ENCODE measurements at regions not wholly inside any gene's neighbourhood (a gene's known extent, or its start where the extent isn't known, plus 50 kb on each side); places are given as distances from the start of the nearest gene placed in this dataset.

- H2AFZ ChIP-seq (ENCODE audit: low read length), result no peak overlapping the region
- H3F3A ChIP-seq (ENCODE audit: insufficient read depth, low read length), result no peaks in the 10 kb centered on the region
- H3K27ac ChIP-seq (ENCODE audit: low read depth, low read length, poor library complexity, severe bottlenecking), result no peak overlapping the region
- H3K36me3 ChIP-seq (ENCODE audit: insufficient read depth, low read length), result no peaks in the 10 kb centered on the region
- H3K9me2 ChIP-seq (ENCODE audit: low read depth, low read length), result no peaks in the 10 kb centered on the region
- H3K79me2 ChIP-seq (ENCODE audit: insufficient read depth, low read length), result no peaks in the 10 kb centered on the region
- no peak overlapping the region for H3K9ac ChIP-seq (ENCODE audit: low read length)
- H3K4me2 ChIP-seq (ENCODE audit: low read length), result no peak overlapping the region
- peaks cover 20% of the 10 kb centered on the region for H3K4me1 ChIP-seq (ENCODE audit: insufficient read depth, low read length, severe bottlenecking)
- no peaks in the 10 kb centered on the region for H3K27me3 ChIP-seq (ENCODE audit: insufficient read depth, low read length)
- no peaks in the 10 kb centered on the region for H3K9me3 ChIP-seq (ENCODE audit: low read length)
- no peak overlapping the region for H3K4me3 ChIP-seq (ENCODE audit: low read depth, low read length, poor library complexity, severe bottlenecking)
- no peaks in the 10 kb centered on the region for H4K20me1 ChIP-seq (ENCODE audit: insufficient read depth, low read length)
- TF ChIP-seq CTCF (IDR thresholded peaks at IDR 0.05; ENCODE audit: low read length) (no peak), EZH2 (IDR thresholded peaks at IDR 0.05; ENCODE audit: borderline replicate concordance, low read length) (no peak)
These were observed 181.3 kb upstream of the ADO start for GRCh38 chr10:62623223-62623622.

- Histone ChIP-seq H3K4me2 (ENCODE audit: low read length) (no peak overlapping the region), H4K20me1 (ENCODE audit: insufficient read depth, low read length) (no peaks in the 10 kb centered on the region), H2AFZ (ENCODE audit: low read length) (no peak overlapping the region), H3K9ac (ENCODE audit: low read length) (no peak overlapping the region), H3K9me2 (ENCODE audit: low read depth, low read length) (no peaks in the 10 kb centered on the region), H3K4me1 (ENCODE audit: insufficient read depth, low read length, severe bottlenecking) (peaks cover 20% of the 10 kb centered on the region), H3K4me3 (ENCODE audit: low read depth, low read length, poor library complexity, severe bottlenecking) (no peak overlapping the region), H3K36me3 (ENCODE audit: insufficient read depth, low read length) (no peaks in the 10 kb centered on the region), H3K79me2 (ENCODE audit: insufficient read depth, low read length) (no peaks in the 10 kb centered on the region), H3F3A (ENCODE audit: insufficient read depth, low read length) (no peaks in the 10 kb centered on the region), H3K9me3 (ENCODE audit: low read length) (no peaks in the 10 kb centered on the region), H3K27me3 (ENCODE audit: insufficient read depth, low read length) (no peaks in the 10 kb centered on the region), H3K27ac (ENCODE audit: low read depth, low read length, poor library complexity, severe bottlenecking) (no peak overlapping the region)
- no peak for TF ChIP-seq EZH2 (IDR thresholded peaks at IDR 0.05; ENCODE audit: borderline replicate concordance, low read length)
- TF ChIP-seq CTCF (IDR thresholded peaks at IDR 0.05; ENCODE audit: low read length), result no peak
These were observed 179.0 kb upstream of the ADO start for GRCh38 chr10:62625484-62625883.

- Histone ChIP-seq H3K36me3 (ENCODE audit: insufficient read depth, low read length) (no peaks in the 10 kb centered on the region), H3K79me2 (ENCODE audit: insufficient read depth, low read length) (no peaks in the 10 kb centered on the region), H3K9me3 (ENCODE audit: low read length) (no peaks in the 10 kb centered on the region), H3K27ac (ENCODE audit: low read depth, low read length, poor library complexity, severe bottlenecking) (no peak overlapping the region), H3K4me2 (ENCODE audit: low read length) (no peak overlapping the region), H3K9ac (ENCODE audit: low read length) (no peak overlapping the region), H3K27me3 (ENCODE audit: insufficient read depth, low read length) (no peaks in the 10 kb centered on the region), H3K4me1 (ENCODE audit: insufficient read depth, low read length, severe bottlenecking) (peaks cover 21% of the 10 kb centered on the region), H4K20me1 (ENCODE audit: insufficient read depth, low read length) (no peaks in the 10 kb centered on the region), H2AFZ (ENCODE audit: low read length) (no peak overlapping the region), H3K9me2 (ENCODE audit: low read depth, low read length) (no peaks in the 10 kb centered on the region), H3K4me3 (ENCODE audit: low read depth, low read length, poor library complexity, severe bottlenecking) (no peak overlapping the region), H3F3A (ENCODE audit: insufficient read depth, low read length) (no peaks in the 10 kb centered on the region)
- no peak for TF ChIP-seq EZH2 (IDR thresholded peaks at IDR 0.05; ENCODE audit: borderline replicate concordance, low read length)
- no peak for TF ChIP-seq CTCF (IDR thresholded peaks at IDR 0.05; ENCODE audit: low read length)
These were observed 178.4 kb upstream of the ADO start for GRCh38 chr10:62626079-62626478.

Data from OCI-LY1 (cell line).